Epithelial cell of esophagus (primary cell): ENCODE measurements at regions not wholly inside any gene's neighbourhood (a gene's known extent, or its start where the extent isn't known, plus 50 kb on each side); places are given as distances from the start of the nearest gene placed in this dataset.

Experiments used
- DNase-seq: peaks from one replicate; pipeline ENCODE4 v3.0.0; 2010; ENCODE audit warnings: low read depth
- H3K4me3 ChIP-seq: 2 replicates; pipeline ENCODE4 v1.5.1; 2011; ENCODE audit warnings: mild to moderate bottlenecking, low read length, control low read depth
- CTCF ChIP-seq: IDR thresholded peaks from 2 replicates; pipeline ENCODE4 v1.5.1; 2011; ENCODE audit warnings: low read depth, mild to moderate bottlenecking, low read length, control low read depth, inconsistent platforms; ENCODE audit not compliant: insufficient read depth; ENCODE audit errors: missing control alignments

- no peak overlapping the region for H3K4me3 ChIP-seq
- no peak for TF ChIP-seq CTCF
- no peak for DNase-seq
Measured at GRCh38 chr7:156537006-156537405, 103.6 kb upstream of the RNF32 start.

- H3K4me3 ChIP-seq, result no peak overlapping the region
- TF ChIP-seq CTCF, result no peak
- no peak for DNase-seq
Measured at GRCh38 chr7:156534925-156535324, 105.6 kb upstream of the RNF32 start.

- no peak overlapping the region for H3K4me3 ChIP-seq
- TF ChIP-seq CTCF, result no peak
- no peak for DNase-seq
Measured at GRCh38 chr7:156533964-156534363, 106.6 kb upstream of the RNF32 start.

- TF ChIP-seq CTCF, result no peak
- no peak overlapping the region for H3K4me3 ChIP-seq
- no peak for DNase-seq
Measured at GRCh38 chr7:156533420-156533819, 107.2 kb upstream of the RNF32 start.

- no peak for TF ChIP-seq CTCF
- no peak overlapping the region for H3K4me3 ChIP-seq
- DNase-seq, result no peak
Measured at GRCh38 chr7:156532016-156532602, 108.5 kb upstream of the RNF32 start.

GRCh38 chr7:156529956-156530355 is 110.6 kb upstream of the RNF32 start:
- DNase-seq, result no peak
- no peak overlapping the region for H3K4me3 ChIP-seq
- no peak for TF ChIP-seq CTCF

- no peak for TF ChIP-seq CTCF
- DNase-seq, result no peak
- H3K4me3 ChIP-seq, result no peak overlapping the region
Measured at GRCh38 chr7:156527458-156527890, 113.1 kb upstream of the RNF32 start.
